GM12865 (cell line): ENCODE measurements at regions not wholly inside any gene's neighbourhood (a gene's known extent, or its start where the extent isn't known, plus 50 kb on each side); places are given as distances from the start of the nearest gene placed in this dataset.

ENCODE experiments used
- DNase-seq: peaks from one replicate; pipeline ENCODE4 v3.0.0; 2010; ENCODE audit warnings: low read depth
- H3K4me3 ChIP-seq: 2 replicates; pipeline ENCODE4 v1.5.1; 2011; ENCODE audit warnings: mild to moderate bottlenecking, low read depth, low read length, control low read depth
- CTCF ChIP-seq: IDR thresholded peaks from 2 replicates; pipeline ENCODE4 v1.5.1; 2011; ENCODE audit warnings: low read length, control low read depth, low read depth, inconsistent platforms; ENCODE audit not compliant: insufficient read depth; ENCODE audit errors: missing control alignments

GRCh38 chrX:39952989-39953388 is 144.8 kb downstream of the BCOR start:
- no peak overlapping the region for H3K4me3 ChIP-seq
- no peak for TF ChIP-seq CTCF
- no peak for DNase-seq

GRCh38 chrX:39953879-39954278 is 143.9 kb downstream of the BCOR start:
- TF ChIP-seq CTCF = no peak
- no peak overlapping the region for H3K4me3 ChIP-seq
- no peak for DNase-seq

DNA sequence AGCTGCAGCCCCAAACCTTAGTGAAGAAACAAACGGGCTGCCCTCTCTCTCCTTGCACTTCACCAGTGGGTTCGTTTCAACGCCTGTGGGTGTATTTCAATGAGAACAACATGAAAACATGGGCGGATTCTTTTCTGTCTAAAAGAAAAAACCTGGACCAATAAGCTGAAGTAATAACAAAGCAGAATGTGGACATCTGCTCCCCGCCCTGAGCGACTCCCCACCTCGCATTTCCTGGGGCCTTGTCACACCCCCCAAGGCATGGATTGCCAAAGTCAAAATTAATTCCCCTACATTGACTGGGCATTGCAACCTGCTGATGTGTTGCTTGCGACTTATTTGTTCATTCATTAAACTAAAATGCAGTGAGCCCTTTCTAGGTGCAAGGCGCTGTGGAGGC is 142.9 kb downstream of the BCOR start:
- DNase-seq = no peak
- TF ChIP-seq CTCF = no peak
- H3K4me3 ChIP-seq = no peak overlapping the region

DNA sequence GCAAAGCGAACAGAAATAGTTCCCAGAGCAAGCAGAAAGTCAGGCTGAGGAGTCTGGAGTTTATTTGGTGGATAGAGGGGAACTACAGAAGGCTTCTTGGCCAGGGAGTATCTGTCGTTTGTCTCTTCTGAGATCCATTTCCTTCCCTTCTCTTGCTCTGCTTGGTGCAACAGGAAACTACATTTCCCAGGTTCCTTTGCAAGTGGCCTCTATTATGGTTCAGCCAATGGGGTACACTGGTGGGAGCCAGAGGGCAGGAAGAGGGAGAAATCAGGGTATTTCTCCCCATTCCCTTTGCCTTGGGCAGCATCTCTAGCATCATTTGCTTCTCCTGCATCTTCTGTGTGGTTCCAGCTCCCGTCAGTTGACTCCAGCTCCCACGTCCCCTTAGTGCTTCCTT is 142.1 kb downstream of the BCOR start:
- peak; percentile 21 for DNase-seq
- no peak overlapping the region for H3K4me3 ChIP-seq
- TF ChIP-seq CTCF = no peak

GRCh38 chrX:39956803-39957394 is 140.9 kb downstream of the BCOR start:
- no peak for TF ChIP-seq CTCF
- no peak overlapping the region for H3K4me3 ChIP-seq
- DNase-seq = no peak

- no peak for DNase-seq
- no peak overlapping the region for H3K4me3 ChIP-seq
- TF ChIP-seq CTCF = no peak
Measured at GRCh38 chrX:39957816-39958566, 139.8 kb downstream of the BCOR start.

DNA sequence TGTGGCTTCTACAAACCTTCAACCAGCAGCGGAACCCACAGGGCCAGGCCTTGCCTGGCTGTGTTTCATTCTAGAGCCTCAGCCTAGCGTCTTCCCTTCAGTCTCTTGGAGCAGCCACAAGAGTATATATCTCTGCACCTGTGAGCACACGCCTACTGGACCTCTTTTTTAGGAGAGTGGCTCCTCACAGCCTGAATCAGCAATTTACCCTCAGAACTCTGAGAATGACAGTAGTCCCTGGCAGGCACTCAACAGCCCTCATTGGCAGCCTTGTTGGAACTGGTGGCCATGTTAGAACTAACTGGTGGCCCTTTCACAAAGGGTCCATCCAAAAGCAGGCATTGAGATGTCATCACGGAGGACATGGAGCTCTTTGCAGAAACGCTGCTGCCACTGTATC is 138.9 kb downstream of the BCOR start:
- TF ChIP-seq CTCF = no peak
- no peak overlapping the region for H3K4me3 ChIP-seq
- DNase-seq = no peak
